ENCODE measurements at regions not wholly inside any gene's neighbourhood (a gene's known extent, or its start where the extent isn't known, plus 50 kb on each side); places are given as distances from the start of the nearest gene placed in this dataset.
A peak's percentile ranks its signal among the peaks of the same experiment; 100 is the strongest.

- Histone ChIP-seq H3K9me3 (ENCODE audit: control insufficient read depth, low read depth, low read length) (no peaks in the 10 kb centered on the region), H3K27ac (ENCODE audit: insufficient read length, low read depth, low read length) (no peak overlapping the region), H3K23ac (ENCODE audit: insufficient read length, low read depth, low read length) (no peak overlapping the region), H2BK5ac (ENCODE audit: insufficient read length, low read length) (no peak overlapping the region), H2BK15ac (ENCODE audit: low read depth, low read length) (no peak overlapping the region), H4K5ac (ENCODE audit: insufficient read length, low read depth, low read length) (no peak overlapping the region), H3K79me1 (ENCODE audit: insufficient read depth, low read depth, low read length, poor library complexity, severe bottlenecking) (no peaks in the 10 kb centered on the region), H2AFZ (ENCODE audit: low read length) (no peak overlapping the region), H3K9ac (ENCODE audit: extremely low read depth, insufficient read length, low read length) (no peak overlapping the region), H4K91ac (ENCODE audit: insufficient read length, low read depth, low read length) (no peak overlapping the region), H3K23me2 (ENCODE audit: insufficient read length, low read depth, low read length, poor library complexity, severe bottlenecking) (no peaks in the 10 kb centered on the region), H3K79me2 (ENCODE audit: insufficient read depth, low read length) (no peaks in the 10 kb centered on the region), H3K4ac (ENCODE audit: low read depth, low read length) (no peak overlapping the region), H3K56ac (ENCODE audit: insufficient read length, low read depth, low read length) (no peak overlapping the region), H2BK20ac (ENCODE audit: low read depth, low read length, poor library complexity, severe bottlenecking) (no peak overlapping the region), H4K8ac (replicated peaks; ENCODE audit: insufficient read length, low read depth, low read length) (no peak overlapping the region), H3K4me2 (ENCODE audit: insufficient read depth, insufficient read length, low read length) (no peak overlapping the region), H3K14ac (ENCODE audit: insufficient read depth, low read length) (peak overlapping the region; percentile 24; the same call in 1 of the 2 replicates), H3K18ac (ENCODE audit: insufficient read length, low read depth, low read length) (no peak overlapping the region), H3T11ph (ENCODE audit: low read length) (no peak overlapping the region), H2BK12ac (ENCODE audit: insufficient read length, low read depth, low read length) (no peak overlapping the region), H2BK120ac (ENCODE audit: low read depth, low read length, poor library complexity, severe bottlenecking) (no peak overlapping the region), H4K20me1 (ENCODE audit: control insufficient read depth, insufficient read depth, insufficient read length) (no peaks in the 10 kb centered on the region), H2AK5ac (ENCODE audit: insufficient read length, low read length) (no peak overlapping the region), H3K4me1 (ENCODE audit: insufficient read depth, low read length) (no peaks in the 10 kb centered on the region), H3K27me3 (ENCODE audit: insufficient read depth, low read length) (no peaks in the 10 kb centered on the region; the same call in 1 of the 2 replicates)
- H3K4me3 Mint-ChIP-seq: no peak overlapping the region
- H3K36me3 Mint-ChIP-seq (ENCODE audit: insufficient read depth in 1 of 3, low read depth in 3 of 3): peaks cover 0 to 4% (median 2%) of the 10 kb centered on the region in 3 experiments; a peak in 4 of 7 replicates
- TF ChIP-seq CTCF (conservative IDR thresholded peaks at IDR 0.05): no peak
- H3K27me3 Mint-ChIP-seq (ENCODE audit: low read depth): peaks cover 10% of the 10 kb centered on the region; the same call in 1 of the 2 replicates
- no CpG with 5 or more reads among the region's 8 CpGs for WGBS (ENCODE audit: extremely low coverage, insufficient read length, low lambda C conversion rate)
- DNase-seq: no peak
- no peak overlapping the region; a peak in 1 of 7 replicates for H3K27ac Mint-ChIP-seq
- H3K9me3 Mint-ChIP-seq: peaks cover 5 to 7% of the 10 kb centered on the region in 2 experiments
- peaks cover 11 to 13% of the 10 kb centered on the region in 2 experiments for H3K4me1 Mint-ChIP-seq
Observed at GRCh38 chr17:34736611-34737010, 157.2 kb downstream of the TMEM132E start.

Data from H9 (cell line).